ENCODE measurements at regions not wholly inside any gene's neighbourhood (a gene's known extent, or its start where the extent isn't known, plus 50 kb on each side); places are given as distances from the start of the nearest gene placed in this dataset.

GRCh38 chr11:69966910-69967483 lies 111.1 kb upstream of the ANO1 start:
- no peak for TF ChIP-seq RFX5 (IDR thresholded peaks at IDR 0.05)
- TF ChIP-seq JUNB (IDR thresholded peaks at IDR 0.05): no peak
- TF ChIP-seq CTCF (IDR thresholded peaks at IDR 0.05): no peak
- TF ChIP-seq EP300 (IDR thresholded peaks at IDR 0.05): no peak
- TF ChIP-seq POLR2A (IDR thresholded peaks at IDR 0.05; ENCODE audit: low read length): no peak
- TF ChIP-seq, protein P1, sequence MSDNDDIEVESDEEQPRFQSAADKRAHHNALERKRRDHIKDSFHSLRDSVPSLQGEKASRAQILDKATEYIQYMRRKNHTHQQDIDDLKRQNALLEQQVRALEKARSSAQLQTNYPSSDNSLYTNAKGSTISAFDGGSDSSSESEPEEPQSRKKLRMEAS (IDR thresholded peaks at IDR 0.05): no peak
- no peak for TF ChIP-seq FOSB (CRISPR knock-in tag; IDR thresholded peaks at IDR 0.05)
- TF ChIP-seq KDM1A (IDR thresholded peaks at IDR 0.05; ENCODE audit: low read depth): no peak
- no peak for TF ChIP-seq CEBPB (IDR thresholded peaks at IDR 0.05)

Measured in A549 (cell line).